ENCODE measurements at regions not wholly inside any gene's neighbourhood (a gene's known extent, or its start where the extent isn't known, plus 50 kb on each side); places are given as distances from the start of the nearest gene placed in this dataset.

GRCh38 chr10:29117781-29118180, 171.1 kb upstream of the LYZL1 start:
- Histone ChIP-seq H3K27me3 (ENCODE audit: control insufficient read depth, extremely low read depth, insufficient read depth, low read length) (peaks cover 5% of the 10 kb centered on the region), H3K4me1 (ENCODE audit: control insufficient read depth, extremely low read depth, insufficient read depth, low read length) (peaks cover 8% of the 10 kb centered on the region), H3K79me2 (ENCODE audit: control insufficient read depth, insufficient read depth, low read length) (no peaks in the 10 kb centered on the region), H3K9ac (ENCODE audit: control insufficient read depth, extremely low read depth, insufficient read depth, low read length) (no peak overlapping the region), H4K20me1 (ENCODE audit: control insufficient read depth, extremely low read depth, insufficient read depth, low read length) (no peaks in the 10 kb centered on the region), H3K9me1 (ENCODE audit: control insufficient read depth, extremely low read depth, insufficient read depth, low read length) (no peaks in the 10 kb centered on the region), H3K36me3 (ENCODE audit: control insufficient read depth in 2 of 2, extremely low read depth in 1 of 2, insufficient read depth in 2 of 2, low read length in 2 of 2) (no peaks in the 10 kb centered on the region), H3K4me2 (ENCODE audit: control insufficient read depth, extremely low read depth, insufficient read depth, low read depth, low read length) (no peak overlapping the region), H3K9me3 (ENCODE audit: control insufficient read depth, low read depth, low read length) (no peaks in the 10 kb centered on the region), H2AFZ (ENCODE audit: control insufficient read depth, low read length) (no peak overlapping the region), H3K27ac (ENCODE audit: control insufficient read depth, insufficient read depth, low read length) (no peak overlapping the region), H3K4me3 (ENCODE audit: control insufficient read depth in 2 of 3, extremely low read depth in 1 of 3, insufficient read depth in 2 of 3, low read depth in 1 of 3, low read length in 3 of 3) (no peak overlapping the region)
- FAIRE-seq (no peak), DNase-seq (ENCODE audit: low read depth, low spot score) (no peak)
- dilution Hi-C loops (cut with MboI; ENCODE audit: extremely low pct_ligation_motif_present, low sequenced_read_pairs), result no loop called here
- TF ChIP-seq EZH2 (IDR thresholded peaks at IDR 0.05; ENCODE audit: low read length) (no peak), CTCF (optimal IDR thresholded peaks at IDR 0.05 in 1 of 3, IDR thresholded peaks at IDR 0.05 in 1 of 3, conservative IDR thresholded peaks at IDR 0.05 in 1 of 3; ENCODE audit: extremely low read depth in 1 of 3, insufficient read depth in 2 of 3, low read length in 3 of 3) (no peak)

- dilution Hi-C loops (cut with MboI; ENCODE audit: extremely low pct_ligation_motif_present, low sequenced_read_pairs), result no loop called here
- no peaks in the 10 kb centered on the region for H4K20me1 ChIP-seq (ENCODE audit: control insufficient read depth, extremely low read depth, insufficient read depth, low read length)
- H3K9me1 ChIP-seq (ENCODE audit: control insufficient read depth, extremely low read depth, insufficient read depth, low read length), result no peaks in the 10 kb centered on the region
- no peak overlapping the region for H3K9ac ChIP-seq (ENCODE audit: control insufficient read depth, extremely low read depth, insufficient read depth, low read length)
- peaks cover 2% of the 10 kb centered on the region for H3K27me3 ChIP-seq (ENCODE audit: control insufficient read depth, extremely low read depth, insufficient read depth, low read length)
- FAIRE-seq, result no peak
- no peak overlapping the region for H2AFZ ChIP-seq (ENCODE audit: control insufficient read depth, low read length)
- H3K27ac ChIP-seq (ENCODE audit: control insufficient read depth, insufficient read depth, low read length), result no peak overlapping the region
- TF ChIP-seq CTCF (optimal IDR thresholded peaks at IDR 0.05 in 1 of 3, IDR thresholded peaks at IDR 0.05 in 1 of 3, conservative IDR thresholded peaks at IDR 0.05 in 1 of 3; ENCODE audit: extremely low read depth in 1 of 3, insufficient read depth in 2 of 3, low read length in 3 of 3), result peak; percentile 37 to 50 (median 39)
- no peak for TF ChIP-seq EZH2 (IDR thresholded peaks at IDR 0.05; ENCODE audit: low read length)
- no peaks in the 10 kb centered on the region for H3K9me3 ChIP-seq (ENCODE audit: control insufficient read depth, low read depth, low read length)
- DNase-seq (ENCODE audit: low read depth, low spot score), result no peak
- peaks cover 8% of the 10 kb centered on the region for H3K4me1 ChIP-seq (ENCODE audit: control insufficient read depth, extremely low read depth, insufficient read depth, low read length)
- H3K4me3 ChIP-seq (ENCODE audit: control insufficient read depth in 2 of 3, extremely low read depth in 1 of 3, insufficient read depth in 2 of 3, low read depth in 1 of 3, low read length in 3 of 3), result no peak overlapping the region
- H3K36me3 ChIP-seq (ENCODE audit: control insufficient read depth in 2 of 2, extremely low read depth in 1 of 2, insufficient read depth in 2 of 2, low read length in 2 of 2), result no peaks in the 10 kb centered on the region
- H3K4me2 ChIP-seq (ENCODE audit: control insufficient read depth, extremely low read depth, insufficient read depth, low read depth, low read length), result no peak overlapping the region
- no peaks in the 10 kb centered on the region for H3K79me2 ChIP-seq (ENCODE audit: control insufficient read depth, insufficient read depth, low read length)
These were observed 169.5 kb upstream of the LYZL1 start for GRCh38 chr10:29119374-29119773.
